Vagina (tissue), 2 donors: ENCODE measurements at regions not wholly inside any gene's neighbourhood (a gene's known extent, or its start where the extent isn't known, plus 50 kb on each side); places are given as distances from the start of the nearest gene placed in this dataset.

Source experiments
- POLR2A ChIP-seq, 2 donors: fragments of 450-650 bp; IDR thresholded peaks; one replicate each; pipeline ENCODE4 v1.6.1; 2017; ENCODE audit warnings: antibody characterized with exemption in 2 of 2, mild to moderate bottlenecking in 2 of 2, moderate library complexity in 2 of 2
- POLR2AphosphoS5 ChIP-seq, 2 donors: sonication (generic); formaldehyde crosslinking; IDR thresholded peaks; one replicate each; pipeline ENCODE4 v1.9.0; 2017; ENCODE audit warnings: antibody characterized with exemption in 2 of 2, mild to moderate bottlenecking in 2 of 2, low read depth in 1 of 2; ENCODE audit not compliant: insufficient read depth in 1 of 2
- TF ChIP-seq, protein P1 (sequence below), 3 experiments: fragments of 450-650 bp in 2 of 3; fragments of 200-600 bp in 1 of 3; sonication (generic) in 1 of 3; IDR thresholded peaks; one replicate each; pipeline ENCODE4 v1.5.1; 2017 to 2019; ENCODE audit warnings: antibody characterized with exemption in 3 of 3, mild to moderate bottlenecking in 2 of 3, moderate library complexity in 2 of 3

DNA sequence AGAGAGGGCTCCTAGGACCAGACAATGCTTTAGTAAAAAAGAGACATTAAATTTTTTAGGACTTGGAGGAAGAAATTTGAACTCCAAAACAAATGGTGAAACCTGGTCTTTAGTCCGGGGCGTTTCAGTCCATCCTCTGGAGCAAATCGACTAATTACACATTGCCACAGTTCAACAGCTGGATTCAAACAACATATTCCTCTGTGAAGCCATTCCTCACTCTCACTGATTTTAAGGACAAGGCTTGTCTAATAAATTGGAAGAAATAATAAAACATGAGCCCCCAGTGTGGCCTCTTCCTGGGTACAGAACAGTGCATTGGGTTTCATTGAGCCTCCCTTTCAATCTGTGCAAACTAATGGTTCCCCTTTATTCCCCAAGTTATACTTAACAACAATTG, 165.1 kb downstream of the UCK2 start:
- TF ChIP-seq, protein P1, sequence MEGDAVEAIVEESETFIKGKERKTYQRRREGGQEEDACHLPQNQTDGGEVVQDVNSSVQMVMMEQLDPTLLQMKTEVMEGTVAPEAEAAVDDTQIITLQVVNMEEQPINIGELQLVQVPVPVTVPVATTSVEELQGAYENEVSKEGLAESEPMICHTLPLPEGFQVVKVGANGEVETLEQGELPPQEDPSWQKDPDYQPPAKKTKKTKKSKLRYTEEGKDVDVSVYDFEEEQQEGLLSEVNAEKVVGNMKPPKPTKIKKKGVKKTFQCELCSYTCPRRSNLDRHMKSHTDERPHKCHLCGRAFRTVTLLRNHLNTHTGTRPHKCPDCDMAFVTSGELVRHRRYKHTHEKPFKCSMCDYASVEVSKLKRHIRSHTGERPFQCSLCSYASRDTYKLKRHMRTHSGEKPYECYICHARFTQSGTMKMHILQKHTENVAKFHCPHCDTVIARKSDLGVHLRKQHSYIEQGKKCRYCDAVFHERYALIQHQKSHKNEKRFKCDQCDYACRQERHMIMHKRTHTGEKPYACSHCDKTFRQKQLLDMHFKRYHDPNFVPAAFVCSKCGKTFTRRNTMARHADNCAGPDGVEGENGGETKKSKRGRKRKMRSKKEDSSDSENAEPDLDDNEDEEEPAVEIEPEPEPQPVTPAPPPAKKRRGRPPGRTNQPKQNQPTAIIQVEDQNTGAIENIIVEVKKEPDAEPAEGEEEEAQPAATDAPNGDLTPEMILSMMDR (IDR thresholded peaks at IDR 0.05): no peak
- TF ChIP-seq POLR2A (IDR thresholded peaks at IDR 0.05): no peak
- TF ChIP-seq POLR2AphosphoS5 (IDR thresholded peaks at IDR 0.05; ENCODE audit: insufficient read depth in 1 of 2, low read depth in 1 of 2): no peak
